ENCODE measurements at regions not wholly inside any gene's neighbourhood (a gene's known extent, or its start where the extent isn't known, plus 50 kb on each side); places are given as distances from the start of the nearest gene placed in this dataset.
A peak's percentile ranks its signal among the peaks of the same experiment; 100 is the strongest.

GRCh38 chr2:12032975-12033374 lies 286.5 kb downstream of the LPIN1 start:
- DNase-seq = no peak

- no peak for DNase-seq
Observed at GRCh38 chr2:12033494-12033893, 287.1 kb downstream of the LPIN1 start.

GRCh38 chr2:12034382-12034781 lies 287.9 kb downstream of the LPIN1 start:
- no peak for DNase-seq

- DNase-seq = no peak
Observed at GRCh38 chr2:12035029-12035720, 288.7 kb downstream of the LPIN1 start.

- DNase-seq = no peak
Observed at GRCh38 chr2:12035956-12036639, 289.7 kb downstream of the LPIN1 start.

- DNase-seq = no peak
Observed at GRCh38 chr2:12036640-12036983, 290.2 kb downstream of the LPIN1 start.

- no peak for DNase-seq
Observed at GRCh38 chr2:12037301-12037700, 290.9 kb downstream of the LPIN1 start.

- no peak for DNase-seq
Observed at GRCh38 chr2:12041236-12041635, 294.8 kb downstream of the LPIN1 start.

GRCh38 chr2:12043131-12043530 lies 296.7 kb downstream of the LPIN1 start:
- no peak for DNase-seq

GRCh38 chr2:12044857-12045256 lies 298.4 kb downstream of the LPIN1 start:
- peak; percentile 35 to 53 (median 52) for DNase-seq

GRCh38 chr2:12045864-12046291 lies 299.4 kb downstream of the LPIN1 start:
- DNase-seq = no peak

GRCh38 chr2:12046641-12047040 lies 300.2 kb downstream of the LPIN1 start:
- no peak for DNase-seq

- DNase-seq = no peak
Observed at GRCh38 chr2:12047761-12048160, 301.3 kb downstream of the LPIN1 start.

GRCh38 chr2:12048550-12048949 lies 302.1 kb downstream of the LPIN1 start:
- peak in 1 of 3 donors; percentile 7 for DNase-seq

GRCh38 chr2:12050396-12050795 lies 304.0 kb downstream of the LPIN1 start:
- DNase-seq = peak; percentile 67 to 79 (median 76)

GRCh38 chr2:12051831-12052230 lies 305.4 kb downstream of the LPIN1 start:
- peak; percentile 12 to 46 (median 31) for DNase-seq

GRCh38 chr2:12052796-12053195 lies 306.4 kb downstream of the LPIN1 start:
- DNase-seq = peak; percentile 12 to 50 (median 25)

GRCh38 chr2:12054956-12055618 lies 308.7 kb downstream of the LPIN1 start:
- DNase-seq = no peak

GRCh38 chr2:12057436-12058166 lies 311.2 kb downstream of the LPIN1 start:
- peak; percentile 72 to 77 (median 75) for DNase-seq

- no peak for DNase-seq
Observed at GRCh38 chr2:12059616-12060441, 313.4 kb downstream of the LPIN1 start.

- no peak for DNase-seq
Observed at GRCh38 chr2:12060886-12061285, 314.5 kb downstream of the LPIN1 start.

GRCh38 chr2:12061286-12062052 lies 315.0 kb downstream of the LPIN1 start:
- no peak for DNase-seq

Measured in suppressor macrophage treated with lipopolysaccharide for 1 hour (primary cell).